ENCODE measurements at regions not wholly inside any gene's neighbourhood (a gene's known extent, or its start where the extent isn't known, plus 50 kb on each side); places are given as distances from the start of the nearest gene placed in this dataset.

GRCh38 chr14:49420201-49420600, 166.0 kb downstream of the RPS29 start:
- H3K4me3 ChIP-seq (replicated peaks; ENCODE audit: low read depth, low read length), result no peak overlapping the region
- no peak for TF ChIP-seq CTCF (IDR thresholded peaks at IDR 0.05; ENCODE audit: low read depth, low read length, missing control alignments)
- no peak for DNase-seq (ENCODE audit: extremely low read depth, low read depth)

- DNase-seq (ENCODE audit: extremely low read depth, low read depth), result no peak
- no peak for TF ChIP-seq CTCF (IDR thresholded peaks at IDR 0.05; ENCODE audit: low read depth, low read length, missing control alignments)
These were observed 167.4 kb downstream of the RPS29 start for GRCh38 chr14:49418789-49419188.

GRCh38 chr14:49417790-49418189, 168.4 kb downstream of the RPS29 start:
- H3K4me3 ChIP-seq (replicated peaks; ENCODE audit: low read depth, low read length), result no peak overlapping the region
- no peak for DNase-seq (ENCODE audit: extremely low read depth, low read depth)
- TF ChIP-seq CTCF (IDR thresholded peaks at IDR 0.05; ENCODE audit: low read depth, low read length, missing control alignments), result no peak

More at GRCh38 chr14:49418789-49419188, 167.4 kb downstream of the RPS29 start:
- no peak overlapping the region for H3K4me3 ChIP-seq (replicated peaks; ENCODE audit: low read depth, low read length)

- TF ChIP-seq CTCF (IDR thresholded peaks at IDR 0.05; ENCODE audit: low read depth, low read length, missing control alignments), result no peak
These were observed 177.8 kb downstream of the RPS29 start for GRCh38 chr14:49408187-49408933.

GRCh38 chr14:49405291-49405690, 180.9 kb downstream of the RPS29 start:
- no peak for TF ChIP-seq CTCF (IDR thresholded peaks at IDR 0.05; ENCODE audit: low read depth, low read length, missing control alignments)
- H3K4me3 ChIP-seq (replicated peaks; ENCODE audit: low read depth, low read length), result no peak overlapping the region
- DNase-seq (ENCODE audit: extremely low read depth, low read depth), result no peak

More at GRCh38 chr14:49408187-49408933, 177.8 kb downstream of the RPS29 start:
- DNase-seq (ENCODE audit: extremely low read depth, low read depth), result no peak
- H3K4me3 ChIP-seq (replicated peaks; ENCODE audit: low read depth, low read length), result no peak overlapping the region

GRCh38 chr14:49401373-49401772, 184.8 kb downstream of the RPS29 start:
- no peak overlapping the region for H3K4me3 ChIP-seq (replicated peaks; ENCODE audit: low read depth, low read length)
- no peak for TF ChIP-seq CTCF (IDR thresholded peaks at IDR 0.05; ENCODE audit: low read depth, low read length, missing control alignments)
- no peak for DNase-seq (ENCODE audit: extremely low read depth, low read depth)

GRCh38 chr14:49396801-49397200, 189.4 kb downstream of the RPS29 start:
- TF ChIP-seq CTCF (IDR thresholded peaks at IDR 0.05; ENCODE audit: low read depth, low read length, missing control alignments), result no peak
- no peak for DNase-seq (ENCODE audit: extremely low read depth, low read depth)
- no peak overlapping the region for H3K4me3 ChIP-seq (replicated peaks; ENCODE audit: low read depth, low read length)
